T-helper 1 cell treated with Interleukin-12 subunit alpha and Interleukin-12 subunit beta and Interleukin-4 antibody, amounts not matched to agents 30 μg/mL and 1 μg/mL, for 36 hours (primary cell): ENCODE measurements at regions not wholly inside any gene's neighbourhood (a gene's known extent, or its start where the extent isn't known, plus 50 kb on each side); places are given as distances from the start of the nearest gene placed in this dataset.

Source experiments
- H3K27ac Mint-ChIP-seq: one replicate; pipeline ENCODE4 v1.8.0; 2021; ENCODE audit warnings: mild to moderate bottlenecking, mixed read lengths
- H3K27me3 Mint-ChIP-seq: one replicate; pipeline ENCODE4 v1.8.0; 2021; ENCODE audit warnings: low read depth, mixed read lengths
- H3K36me3 Mint-ChIP-seq: one replicate; pipeline ENCODE4 v1.8.0; 2021; ENCODE audit warnings: low read depth, mixed read lengths
- H3K4me1 Mint-ChIP-seq: one replicate; pipeline ENCODE4 v1.8.0; 2021; ENCODE audit warnings: low read depth, mixed read lengths
- H3K4me3 Mint-ChIP-seq: one replicate; pipeline ENCODE4 v1.8.0; 2021; ENCODE audit warnings: mild to moderate bottlenecking, moderate library complexity, mixed read lengths
- H3K9me3 Mint-ChIP-seq: one replicate; pipeline ENCODE4 v1.8.0; 2021; ENCODE audit warnings: mixed read lengths

DNA sequence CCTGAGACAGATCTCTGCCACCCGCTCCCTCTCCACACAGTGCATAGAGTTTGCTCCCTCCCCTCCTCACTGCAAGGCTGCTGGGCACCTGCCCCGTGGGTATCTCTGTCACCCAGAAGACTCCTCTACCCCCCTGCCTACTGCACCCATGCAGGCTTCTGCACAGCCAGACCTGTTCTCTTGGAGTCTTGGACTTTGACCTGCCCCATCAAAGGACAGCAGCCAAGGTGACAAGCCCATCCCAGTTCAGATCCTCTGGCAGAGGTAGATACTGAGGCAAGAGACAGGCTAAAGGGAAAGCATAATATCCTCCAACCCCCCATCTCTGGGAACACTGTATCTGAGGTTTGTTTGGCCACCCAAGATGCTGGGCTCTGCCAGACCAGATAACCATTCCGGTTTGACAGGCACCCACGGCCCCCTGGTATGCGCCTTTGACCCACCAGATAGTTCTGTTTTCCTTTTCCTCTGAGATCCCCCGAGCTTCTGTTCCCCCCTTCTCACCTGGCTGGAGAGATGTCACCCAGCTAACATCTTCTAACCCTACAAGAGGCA is 239.6 kb downstream of the SOX9 start:
- Mint-ChIP-seq H3K9me3 (no peaks in the 10 kb centered on the region), H3K4me1 (no peaks in the 10 kb centered on the region), H3K4me3 (no peak overlapping the region), H3K27me3 (no peaks in the 10 kb centered on the region), H3K27ac (no peak overlapping the region), H3K36me3 (no peaks in the 10 kb centered on the region)

GRCh38 chr17:72361892-72362291 is 241.1 kb downstream of the SOX9 start:
- no peak overlapping the region for H3K27ac Mint-ChIP-seq

GRCh38 chr17:72362376-72363088 is 241.7 kb downstream of the SOX9 start:
- Mint-ChIP-seq H3K9me3 (no peaks in the 10 kb centered on the region), H3K4me3 (no peak overlapping the region), H3K27ac (no peak overlapping the region), H3K27me3 (no peaks in the 10 kb centered on the region), H3K4me1 (no peaks in the 10 kb centered on the region), H3K36me3 (no peaks in the 10 kb centered on the region)

More at GRCh38 chr17:72361892-72362291, 241.1 kb downstream of the SOX9 start:
- no peak overlapping the region for H3K4me3 Mint-ChIP-seq
- no peaks in the 10 kb centered on the region for H3K9me3 Mint-ChIP-seq
- H3K36me3 Mint-ChIP-seq = no peaks in the 10 kb centered on the region
- H3K27me3 Mint-ChIP-seq = no peaks in the 10 kb centered on the region
- H3K4me1 Mint-ChIP-seq = no peaks in the 10 kb centered on the region

GRCh38 chr17:72363089-72363610 is 242.3 kb downstream of the SOX9 start:
- Mint-ChIP-seq H3K4me1 (no peaks in the 10 kb centered on the region), H3K27me3 (no peaks in the 10 kb centered on the region), H3K4me3 (no peak overlapping the region), H3K9me3 (no peaks in the 10 kb centered on the region), H3K36me3 (no peaks in the 10 kb centered on the region), H3K27ac (no peak overlapping the region)

- Mint-ChIP-seq H3K27ac (no peak overlapping the region), H3K9me3 (no peaks in the 10 kb centered on the region), H3K4me3 (no peak overlapping the region), H3K36me3 (no peaks in the 10 kb centered on the region), H3K27me3 (no peaks in the 10 kb centered on the region), H3K4me1 (no peaks in the 10 kb centered on the region)
Measured at GRCh38 chr17:72365857-72366414, 245.1 kb downstream of the SOX9 start.

DNA sequence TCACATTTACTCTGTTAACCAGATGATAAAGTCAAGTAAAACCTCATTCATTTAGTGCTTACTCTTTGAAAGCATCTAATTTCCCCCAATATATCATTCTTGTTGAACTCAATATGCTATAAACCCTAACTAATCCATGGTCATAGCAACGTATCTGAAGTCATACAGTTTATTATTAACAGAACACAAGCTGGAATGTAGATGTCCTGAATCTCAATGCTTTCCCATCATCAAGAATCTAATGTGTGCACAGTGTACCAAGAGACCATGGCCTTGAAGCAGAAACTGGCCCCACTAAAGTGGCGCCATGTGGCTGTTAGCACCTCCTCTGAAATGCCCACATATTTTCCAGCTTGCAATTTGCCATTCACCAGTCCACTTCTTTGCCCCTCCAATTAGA is 245.8 kb downstream of the SOX9 start:
- no peaks in the 10 kb centered on the region for H3K4me1 Mint-ChIP-seq
- H3K27me3 Mint-ChIP-seq = no peaks in the 10 kb centered on the region
- H3K4me3 Mint-ChIP-seq = no peak overlapping the region
- H3K27ac Mint-ChIP-seq = no peak overlapping the region
- H3K36me3 Mint-ChIP-seq = no peaks in the 10 kb centered on the region
- no peaks in the 10 kb centered on the region for H3K9me3 Mint-ChIP-seq

DNA sequence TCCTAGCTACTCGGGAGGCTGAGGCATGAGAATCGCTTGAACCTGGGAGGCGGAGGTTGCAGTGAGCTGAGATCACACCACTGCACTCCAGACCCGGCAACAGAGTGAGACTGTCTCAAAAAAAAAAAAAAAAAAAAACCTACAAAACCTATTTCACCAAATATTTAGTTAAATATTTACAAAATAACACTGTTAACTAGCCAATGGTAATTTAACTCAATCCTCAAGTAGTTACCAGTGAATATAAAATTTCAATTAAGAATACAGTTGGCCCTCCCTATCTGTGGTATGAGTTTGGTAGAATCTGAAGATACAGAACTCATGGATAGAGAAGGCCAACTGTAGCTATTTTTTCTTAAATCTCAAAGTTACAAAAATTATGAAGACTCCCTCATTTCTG is 247.4 kb downstream of the SOX9 start:
- no peaks in the 10 kb centered on the region for H3K4me1 Mint-ChIP-seq
- H3K27ac Mint-ChIP-seq = no peak overlapping the region
- no peaks in the 10 kb centered on the region for H3K9me3 Mint-ChIP-seq
- H3K27me3 Mint-ChIP-seq = no peaks in the 10 kb centered on the region
- H3K36me3 Mint-ChIP-seq = no peaks in the 10 kb centered on the region
- no peak overlapping the region for H3K4me3 Mint-ChIP-seq

DNA sequence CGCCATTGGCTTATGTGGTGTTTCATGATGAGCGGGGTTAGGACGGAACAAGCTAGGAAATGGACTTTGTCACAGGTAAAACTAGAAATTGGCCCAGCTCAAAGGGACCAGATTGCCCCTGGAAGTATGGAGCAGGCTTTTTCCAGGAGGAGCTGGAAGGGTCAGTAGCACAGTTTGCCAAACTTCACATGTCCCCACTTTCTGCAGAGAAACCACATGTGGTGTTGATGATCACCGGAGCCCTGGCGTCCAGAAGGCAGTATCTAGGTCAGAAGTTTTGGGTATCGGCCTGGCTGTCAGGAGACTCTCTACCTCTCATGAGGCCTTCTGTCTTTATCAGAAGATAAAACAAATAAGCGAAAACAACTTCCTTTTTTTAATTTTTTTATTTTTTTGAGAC is 248.5 kb downstream of the SOX9 start:
- no peaks in the 10 kb centered on the region for H3K36me3 Mint-ChIP-seq
- H3K4me1 Mint-ChIP-seq = no peaks in the 10 kb centered on the region
- H3K9me3 Mint-ChIP-seq = no peaks in the 10 kb centered on the region
- no peak overlapping the region for H3K27ac Mint-ChIP-seq
- H3K27me3 Mint-ChIP-seq = no peaks in the 10 kb centered on the region
- H3K4me3 Mint-ChIP-seq = no peak overlapping the region

- H3K4me1 Mint-ChIP-seq = no peaks in the 10 kb centered on the region
- no peaks in the 10 kb centered on the region for H3K27me3 Mint-ChIP-seq
- no peaks in the 10 kb centered on the region for H3K9me3 Mint-ChIP-seq
- H3K36me3 Mint-ChIP-seq = no peaks in the 10 kb centered on the region
- H3K4me3 Mint-ChIP-seq = no peak overlapping the region
- H3K27ac Mint-ChIP-seq = no peak overlapping the region
Measured at GRCh38 chr17:72370819-72371218, 250.0 kb downstream of the SOX9 start.

GRCh38 chr17:72372185-72372584 is 251.4 kb downstream of the SOX9 start:
- Mint-ChIP-seq H3K4me3 (no peak overlapping the region), H3K4me1 (no peaks in the 10 kb centered on the region), H3K9me3 (no peaks in the 10 kb centered on the region), H3K27ac (no peak overlapping the region), H3K27me3 (no peaks in the 10 kb centered on the region), H3K36me3 (no peaks in the 10 kb centered on the region)

DNA sequence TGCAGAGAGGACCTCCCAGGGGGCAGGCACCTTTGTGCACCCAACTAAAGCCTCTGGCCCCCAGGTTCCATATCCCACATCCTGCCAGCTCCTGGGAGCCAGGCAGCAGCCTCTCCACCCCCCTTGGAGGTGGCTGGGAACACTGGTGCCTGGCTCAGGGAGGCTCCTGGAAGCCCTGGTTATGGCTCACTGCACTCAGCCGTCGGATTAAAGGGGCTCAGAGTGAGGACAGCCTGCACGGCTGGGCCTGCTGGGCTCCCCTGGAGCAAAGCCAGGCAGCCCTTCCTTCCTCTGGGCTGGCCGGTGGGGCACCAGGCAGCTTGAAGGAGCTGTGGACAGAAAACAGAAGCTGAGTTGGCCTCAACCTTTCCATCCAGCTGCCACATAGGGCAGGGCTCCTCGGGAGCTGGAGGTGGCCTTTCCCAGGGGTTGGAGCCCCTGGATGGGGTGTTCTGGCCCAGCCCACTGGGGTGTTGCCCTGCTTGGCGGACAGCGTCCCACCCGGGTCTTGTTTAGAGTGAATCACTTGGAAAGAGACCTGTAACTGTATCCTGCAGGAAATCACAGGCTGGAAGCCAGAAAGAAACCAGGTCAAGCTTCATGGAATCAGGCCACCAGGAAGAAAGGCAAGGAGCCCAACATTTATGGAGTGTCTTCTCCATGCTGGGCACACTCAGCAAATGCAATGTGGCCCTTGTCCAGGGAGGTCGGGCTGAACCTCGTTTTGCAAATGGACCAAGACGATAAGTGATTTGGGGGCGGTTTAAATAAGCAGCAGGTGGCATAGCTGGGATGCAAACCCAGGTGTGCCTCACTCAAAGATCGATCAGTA is 253.3 kb downstream of the SOX9 start:
- Mint-ChIP-seq H3K9me3 (no peaks in the 10 kb centered on the region), H3K36me3 (no peaks in the 10 kb centered on the region), H3K4me1 (no peaks in the 10 kb centered on the region), H3K4me3 (no peak overlapping the region), H3K27ac (no peak overlapping the region), H3K27me3 (no peaks in the 10 kb centered on the region)

DNA sequence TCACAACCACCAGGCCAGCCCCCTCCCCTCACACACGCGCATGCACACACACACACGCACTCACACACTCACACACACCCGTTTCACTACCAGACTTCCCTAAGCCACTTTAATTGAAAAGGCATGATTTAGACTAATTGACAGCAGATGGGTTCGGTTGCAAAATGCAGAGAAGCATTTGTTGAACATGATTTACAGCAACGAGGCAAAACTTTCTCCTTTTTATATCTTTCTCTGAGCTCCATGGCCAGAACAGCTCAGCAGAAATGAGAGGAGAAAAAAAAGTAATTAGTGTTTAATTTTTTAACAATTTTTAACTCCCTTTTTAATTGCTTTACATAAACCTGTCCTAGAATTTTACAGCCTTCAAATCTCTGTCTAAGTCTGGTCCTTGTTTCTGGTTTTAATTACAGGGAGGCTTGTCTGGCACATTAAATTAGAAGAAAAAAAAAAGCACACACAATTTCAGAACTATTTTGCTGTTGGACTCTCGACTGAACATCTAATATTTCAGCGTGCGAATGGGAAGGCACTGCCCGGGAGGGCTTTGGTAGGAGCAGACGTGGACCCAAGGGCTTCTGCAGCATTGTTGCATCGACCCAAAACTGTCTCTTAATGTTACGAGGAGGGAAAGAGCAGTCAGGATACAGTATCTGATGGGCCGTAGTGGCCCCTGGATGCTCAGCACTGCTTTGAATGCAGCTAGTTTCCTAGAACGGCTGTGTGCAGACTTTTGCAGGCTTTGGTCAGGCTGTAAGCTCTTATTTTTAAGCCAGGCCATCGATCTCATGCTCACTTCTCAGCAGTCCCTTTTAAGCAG is 255.9 kb downstream of the SOX9 start:
- no peaks in the 10 kb centered on the region for H3K36me3 Mint-ChIP-seq
- H3K4me1 Mint-ChIP-seq = no peaks in the 10 kb centered on the region
- no peak overlapping the region for H3K27ac Mint-ChIP-seq
- no peaks in the 10 kb centered on the region for H3K27me3 Mint-ChIP-seq
- H3K4me3 Mint-ChIP-seq = no peak overlapping the region
- no peaks in the 10 kb centered on the region for H3K9me3 Mint-ChIP-seq

DNA sequence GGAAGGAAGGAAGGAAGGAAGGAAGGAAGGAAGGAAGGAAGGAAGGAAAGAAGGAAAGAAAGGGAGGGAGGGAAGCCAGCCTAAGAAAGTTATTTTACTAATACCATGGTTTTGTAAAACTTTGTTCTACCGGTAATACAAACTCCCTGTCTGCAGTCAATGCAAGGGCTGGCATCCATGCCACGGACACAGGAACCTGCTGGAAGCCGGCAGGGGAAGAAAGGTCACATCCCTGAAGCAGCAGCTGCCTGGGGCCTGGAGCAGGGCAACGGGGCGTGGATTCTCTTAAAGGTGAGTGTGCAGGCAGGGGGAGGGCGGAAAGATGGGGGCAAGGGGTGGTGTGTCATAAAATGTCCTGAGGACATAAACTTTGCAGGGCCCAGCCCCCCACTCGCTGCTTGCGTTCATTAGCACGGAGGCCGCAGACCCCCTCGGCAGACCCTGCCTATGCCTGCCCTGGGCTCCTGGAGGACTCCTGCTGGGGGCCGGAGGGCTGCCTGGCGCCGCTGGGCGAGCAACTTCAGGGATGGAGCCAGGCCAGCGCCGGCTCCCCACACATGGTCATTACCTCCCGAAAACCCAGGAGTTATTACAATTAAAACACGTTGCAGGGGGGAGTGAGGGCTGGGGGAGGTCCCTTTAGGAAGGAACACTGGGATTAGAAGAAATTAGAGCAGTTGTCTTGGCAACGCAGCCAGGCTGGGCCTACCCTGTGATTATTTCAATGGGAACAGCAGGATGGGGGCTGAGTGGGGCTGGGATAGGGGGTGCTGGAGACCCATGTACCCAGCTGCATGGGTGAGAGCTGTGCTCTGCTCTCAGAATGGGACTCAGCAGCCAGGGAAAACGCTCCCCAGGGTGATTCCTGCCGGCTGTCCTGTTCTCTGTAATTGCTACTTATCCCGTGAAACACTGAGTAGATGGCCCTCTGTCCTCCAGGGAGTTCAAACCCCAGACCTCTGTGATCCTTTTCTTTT is 257.9 kb downstream of the SOX9 start:
- Mint-ChIP-seq H3K9me3 (no peaks in the 10 kb centered on the region), H3K27ac (no peak overlapping the region), H3K36me3 (no peaks in the 10 kb centered on the region), H3K4me3 (no peak overlapping the region), H3K4me1 (no peaks in the 10 kb centered on the region), H3K27me3 (no peaks in the 10 kb centered on the region)
